Stimulated activated naive B cell treated with anti-CD40 and anti-IgM and Interleukin-4, amounts not matched to agents 10 μg/mL and 1 μg/mL and 100 μg/mL, for 72 hours (primary cell): ENCODE measurements at regions not wholly inside any gene's neighbourhood (a gene's known extent, or its start where the extent isn't known, plus 50 kb on each side); places are given as distances from the start of the nearest gene placed in this dataset.

Experiments used
- ATAC-seq, 2 donors: fragments of 150-1000 bp; cut with Tn5 transposase; replicated peaks; 2 replicates each; pipeline ENCODE4 v1.10.0; 2021; ENCODE audit warnings: moderate library complexity in 1 of 2
- DNase-seq: peaks from one replicate; pipeline ENCODE4 v3.0.0; 2021
- H3K27ac Mint-ChIP-seq: one replicate; pipeline ENCODE4 v1.8.0; 2022; ENCODE audit warnings: mild to moderate bottlenecking, mixed read lengths
- H3K27me3 Mint-ChIP-seq, 2 donors: one replicate each; pipeline ENCODE4 v1.8.0; 2022; ENCODE audit warnings: mixed read lengths in 2 of 2
- H3K36me3 Mint-ChIP-seq, 2 donors: one replicate each; pipeline ENCODE4 v1.8.0; 2022; ENCODE audit warnings: mixed read lengths in 2 of 2, mild to moderate bottlenecking in 1 of 2
- H3K4me1 Mint-ChIP-seq, 2 donors: one replicate each; pipeline ENCODE4 v1.8.0; 2022; ENCODE audit warnings: mixed read lengths in 2 of 2, mild to moderate bottlenecking in 1 of 2
- H3K4me3 Mint-ChIP-seq, 2 donors: one replicate each; pipeline ENCODE4 v1.8.0; 2022; ENCODE audit warnings: mild to moderate bottlenecking in 2 of 2, mixed read lengths in 2 of 2, moderate library complexity in 1 of 2
- H3K9me3 Mint-ChIP-seq, 2 donors: one replicate each; pipeline ENCODE4 v1.8.0; 2022; ENCODE audit warnings: mixed read lengths in 2 of 2, mild to moderate bottlenecking in 1 of 2

DNA sequence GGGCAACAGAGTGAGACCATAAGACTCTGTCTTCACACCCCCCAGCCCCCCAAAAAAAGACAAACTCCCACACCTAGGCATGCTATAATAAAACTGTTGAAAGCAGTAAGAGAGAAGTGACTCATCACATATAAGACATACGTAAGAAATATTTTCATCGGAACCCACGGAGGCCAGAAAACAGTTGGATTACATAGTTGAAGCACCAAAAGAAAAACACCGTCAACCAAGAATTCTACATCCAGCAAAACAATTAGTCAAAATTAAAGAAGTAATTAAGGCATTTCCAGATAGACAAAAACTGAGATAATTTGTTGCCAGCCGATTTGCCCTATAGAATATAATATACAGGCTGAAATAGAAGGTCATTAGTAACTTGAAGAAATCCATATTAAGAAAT lies 128.7 kb downstream of the VAPA start:
- no peak overlapping the region for H3K4me3 Mint-ChIP-seq
- H3K4me1 Mint-ChIP-seq, result no peaks in the 10 kb centered on the region
- no peak for ATAC-seq
- peaks cover 12 to 15% of the 10 kb centered on the region in 2 donors for H3K9me3 Mint-ChIP-seq
- H3K27ac Mint-ChIP-seq, result no peak overlapping the region
- peaks cover 0 to 4% of the 10 kb centered on the region in 2 donors for H3K27me3 Mint-ChIP-seq
- no peak for DNase-seq
- H3K36me3 Mint-ChIP-seq, result peaks cover 4 to 7% of the 10 kb centered on the region in 2 donors

- peaks cover 12 to 15% of the 10 kb centered on the region in 2 donors for H3K9me3 Mint-ChIP-seq
- peaks cover 0 to 4% of the 10 kb centered on the region in 2 donors for H3K27me3 Mint-ChIP-seq
- no peak overlapping the region for H3K4me3 Mint-ChIP-seq
- DNase-seq (no peak), ATAC-seq (no peak)
- H3K4me1 Mint-ChIP-seq, result no peaks in the 10 kb centered on the region
- H3K36me3 Mint-ChIP-seq, result peaks cover 4 to 7% of the 10 kb centered on the region in 2 donors
- H3K27ac Mint-ChIP-seq, result no peak overlapping the region
These were observed 130.2 kb downstream of the VAPA start for GRCh38 chr18:10044054-10044453.

- Mint-ChIP-seq H3K27me3 (peaks cover 0 to 4% of the 10 kb centered on the region in 2 donors), H3K4me1 (no peaks in the 10 kb centered on the region), H3K27ac (no peak overlapping the region), H3K9me3 (peaks cover 12 to 15% of the 10 kb centered on the region in 2 donors), H3K4me3 (no peak overlapping the region), H3K36me3 (peaks cover 4 to 7% of the 10 kb centered on the region in 2 donors)
- ATAC-seq, result no peak
- DNase-seq, result no peak
These were observed 131.6 kb downstream of the VAPA start for GRCh38 chr18:10045296-10045891.

DNA sequence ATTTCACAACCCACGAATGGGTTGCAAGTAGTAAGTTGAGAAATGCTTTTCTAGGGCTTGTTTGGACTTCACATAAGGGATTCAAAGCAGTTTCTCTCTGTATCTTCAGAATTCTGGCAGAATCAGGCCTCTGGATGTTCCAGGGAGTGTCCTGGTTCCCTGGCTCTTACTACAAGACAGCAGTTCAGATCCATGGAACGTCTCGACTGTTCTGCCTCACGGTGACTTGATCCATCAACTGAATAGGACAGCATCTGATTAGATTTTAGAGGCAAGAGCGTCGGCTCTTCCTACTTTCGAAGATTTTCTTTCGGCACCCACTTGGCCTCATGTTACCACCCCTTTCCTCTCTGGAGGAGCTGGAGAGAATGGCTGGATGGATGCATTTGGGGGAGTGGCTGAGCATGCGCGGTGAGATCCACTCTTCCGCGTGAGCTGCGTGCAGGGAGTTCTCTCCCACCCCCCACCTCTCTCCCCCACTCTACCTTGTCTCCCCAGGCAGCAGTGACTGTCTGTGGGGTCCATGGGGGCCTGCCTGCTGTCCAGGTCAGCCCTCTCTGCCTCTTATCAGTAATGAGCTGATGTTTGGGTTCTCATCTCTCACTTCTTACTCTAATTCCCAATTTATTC lies 132.5 kb downstream of the VAPA start:
- no peaks in the 10 kb centered on the region for H3K27me3 Mint-ChIP-seq

DNA sequence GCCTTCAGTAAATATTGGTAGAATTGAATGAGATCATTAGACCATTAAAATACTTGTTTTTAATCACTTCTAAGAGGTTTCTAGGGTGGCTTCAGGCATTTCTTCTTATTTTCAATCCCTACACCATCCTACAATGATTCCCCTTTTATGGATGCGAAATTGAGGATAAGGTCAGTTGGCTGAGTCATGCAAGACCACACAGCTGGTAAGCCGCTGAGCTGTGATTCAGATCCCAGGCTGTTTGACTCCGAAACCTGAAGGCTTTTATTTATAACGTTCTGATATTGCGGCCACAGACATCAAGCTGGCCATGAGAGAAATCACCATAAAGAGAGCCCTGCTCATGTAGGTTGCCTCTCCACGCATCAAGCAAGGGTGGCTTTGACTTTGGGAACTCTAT lies 133.4 kb downstream of the VAPA start:
- Mint-ChIP-seq H3K9me3 (peaks cover 5 to 9% of the 10 kb centered on the region in 2 donors), H3K4me1 (no peaks in the 10 kb centered on the region), H3K36me3 (peaks cover 0 to 3% of the 10 kb centered on the region in 2 donors), H3K27ac (no peak overlapping the region), H3K27me3 (no peaks in the 10 kb centered on the region), H3K4me3 (no peak overlapping the region)
- DNase-seq, result no peak
- ATAC-seq, result no peak

More for the DNA sequence above, 132.5 kb downstream of the VAPA start:
- Mint-ChIP-seq H3K4me3 (no peak overlapping the region), H3K9me3 (peaks cover 12 to 14% of the 10 kb centered on the region in 2 donors), H3K27ac (no peak overlapping the region), H3K36me3 (peaks cover 4 to 7% of the 10 kb centered on the region in 2 donors), H3K4me1 (no peaks in the 10 kb centered on the region)
- DNase-seq (no peak), ATAC-seq (no peak)

DNA sequence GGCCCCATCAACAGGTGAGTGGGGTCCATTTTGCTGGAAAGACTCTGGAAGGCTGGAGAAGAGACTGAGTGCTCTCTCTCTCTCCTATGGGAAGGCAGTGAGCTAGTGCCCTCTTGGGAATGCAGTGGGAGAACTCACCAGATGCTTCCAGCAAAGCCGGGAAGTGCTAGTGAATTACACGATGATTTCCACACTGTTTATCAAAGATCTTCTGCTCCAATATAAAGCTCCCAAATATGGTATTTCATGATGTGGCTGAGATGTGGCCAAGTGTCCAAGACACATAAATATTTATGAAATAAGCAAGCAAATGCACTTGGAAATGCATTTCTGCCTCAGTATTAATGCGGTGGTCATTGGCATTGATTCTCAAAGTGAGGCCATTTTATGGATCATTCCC lies 135.9 kb downstream of the VAPA start:
- Mint-ChIP-seq H3K4me1 (no peaks in the 10 kb centered on the region), H3K9me3 (no peaks in the 10 kb centered on the region), H3K36me3 (no peaks in the 10 kb centered on the region), H3K27ac (no peak overlapping the region), H3K27me3 (peaks cover 4 to 5% of the 10 kb centered on the region in 2 donors), H3K4me3 (no peak overlapping the region)
- ATAC-seq, result no peak
- no peak for DNase-seq

- Mint-ChIP-seq H3K27me3 (peaks cover 4 to 5% of the 10 kb centered on the region in 2 donors), H3K4me3 (no peak overlapping the region), H3K27ac (no peak overlapping the region), H3K4me1 (no peaks in the 10 kb centered on the region), H3K9me3 (no peaks in the 10 kb centered on the region), H3K36me3 (no peaks in the 10 kb centered on the region)
- ATAC-seq, result no peak
- no peak for DNase-seq
These were observed 137.1 kb downstream of the VAPA start for GRCh38 chr18:10050956-10051355.

DNA sequence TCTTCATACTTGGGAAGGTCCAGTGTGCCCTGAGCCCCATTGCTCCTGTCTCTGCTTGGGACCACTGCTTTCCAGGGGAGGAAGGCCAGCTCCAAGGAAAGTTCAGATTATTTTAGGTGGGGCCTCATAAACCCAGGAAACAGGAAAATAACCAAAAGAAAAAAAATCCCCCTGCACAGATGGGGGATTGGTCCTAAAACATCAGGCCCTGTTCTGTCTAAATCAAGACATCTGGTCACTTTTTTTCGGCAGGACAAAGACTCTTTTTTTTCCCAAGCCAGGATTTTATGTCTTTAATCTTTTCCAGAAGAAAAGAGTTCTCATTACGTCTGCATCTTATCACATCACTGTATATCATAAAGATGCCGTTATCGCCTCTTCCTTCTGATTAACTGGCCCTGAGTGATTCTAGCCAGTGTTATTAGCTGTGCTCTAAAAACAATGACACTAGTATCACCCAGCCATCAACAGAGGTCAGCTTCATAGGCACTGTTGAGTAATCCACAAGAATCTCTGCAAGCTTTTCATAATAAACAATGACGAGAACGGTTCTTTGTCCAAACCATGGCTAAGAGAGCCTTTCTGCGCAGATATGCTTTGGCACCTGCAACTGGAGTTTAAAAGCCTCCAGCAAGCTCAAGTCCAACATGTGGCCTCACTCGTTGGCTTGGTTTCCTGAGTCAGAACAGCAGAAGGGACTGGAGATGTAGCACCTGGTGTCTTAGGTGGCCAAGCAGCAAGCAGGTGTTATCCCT lies 138.2 kb downstream of the VAPA start:
- no peak overlapping the region for H3K4me3 Mint-ChIP-seq
- H3K9me3 Mint-ChIP-seq, result no peaks in the 10 kb centered on the region
- no peak overlapping the region for H3K27ac Mint-ChIP-seq
- H3K4me1 Mint-ChIP-seq, result peaks cover 4 to 6% of the 10 kb centered on the region in 2 donors
- H3K27me3 Mint-ChIP-seq, result peaks cover 4 to 5% of the 10 kb centered on the region in 2 donors
- no peak for DNase-seq
- H3K36me3 Mint-ChIP-seq, result no peaks in the 10 kb centered on the region
- no peak for ATAC-seq

- H3K9me3 Mint-ChIP-seq, result no peaks in the 10 kb centered on the region
- ATAC-seq (no peak), DNase-seq (no peak)
- peaks cover 12 to 14% of the 10 kb centered on the region in 2 donors for H3K4me1 Mint-ChIP-seq
- no peak overlapping the region for H3K27ac Mint-ChIP-seq
- H3K27me3 Mint-ChIP-seq, result peaks cover 4 to 5% of the 10 kb centered on the region in 2 donors
- H3K4me3 Mint-ChIP-seq, result no peak overlapping the region
- no peaks in the 10 kb centered on the region for H3K36me3 Mint-ChIP-seq
These were observed 139.1 kb downstream of the VAPA start for GRCh38 chr18:10052871-10053270.

- Mint-ChIP-seq H3K9me3 (no peaks in the 10 kb centered on the region), H3K4me3 (no peak overlapping the region), H3K4me1 (peaks cover 17 to 24% of the 10 kb centered on the region in 2 donors), H3K27me3 (peaks cover 4 to 5% of the 10 kb centered on the region in 2 donors), H3K36me3 (no peaks in the 10 kb centered on the region), H3K27ac (peak overlapping the region; percentile 71)
- DNase-seq, result no peak
- no peak for ATAC-seq
These were observed 140.0 kb downstream of the VAPA start for GRCh38 chr18:10053861-10054260.

DNA sequence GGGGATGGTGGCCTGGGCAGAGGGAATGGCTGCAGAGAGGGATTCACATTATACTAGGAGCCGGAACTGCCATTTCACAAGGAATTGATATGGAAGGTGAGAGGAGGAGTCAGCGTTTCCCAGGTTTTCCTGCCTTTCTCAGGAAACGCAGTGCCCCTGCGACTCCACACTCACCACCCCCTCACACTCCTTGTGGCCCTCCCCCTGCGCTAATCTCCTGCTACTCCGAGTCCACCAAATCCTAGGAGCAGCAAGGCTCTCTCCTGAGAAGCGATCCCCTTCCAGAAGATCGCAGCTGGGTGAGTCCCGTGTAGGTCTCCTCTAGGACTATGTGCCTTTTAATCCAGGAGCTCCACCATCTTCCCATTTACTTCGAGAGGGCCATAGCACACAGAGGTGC lies 140.6 kb downstream of the VAPA start:
- no peak overlapping the region for H3K4me3 Mint-ChIP-seq
- no peak overlapping the region for H3K27ac Mint-ChIP-seq
- no peak for DNase-seq
- peaks cover 17 to 26% of the 10 kb centered on the region in 2 donors for H3K4me1 Mint-ChIP-seq
- H3K36me3 Mint-ChIP-seq, result no peaks in the 10 kb centered on the region
- no peaks in the 10 kb centered on the region for H3K9me3 Mint-ChIP-seq
- peaks cover 4 to 6% of the 10 kb centered on the region in 2 donors for H3K27me3 Mint-ChIP-seq
- no peak for ATAC-seq

DNA sequence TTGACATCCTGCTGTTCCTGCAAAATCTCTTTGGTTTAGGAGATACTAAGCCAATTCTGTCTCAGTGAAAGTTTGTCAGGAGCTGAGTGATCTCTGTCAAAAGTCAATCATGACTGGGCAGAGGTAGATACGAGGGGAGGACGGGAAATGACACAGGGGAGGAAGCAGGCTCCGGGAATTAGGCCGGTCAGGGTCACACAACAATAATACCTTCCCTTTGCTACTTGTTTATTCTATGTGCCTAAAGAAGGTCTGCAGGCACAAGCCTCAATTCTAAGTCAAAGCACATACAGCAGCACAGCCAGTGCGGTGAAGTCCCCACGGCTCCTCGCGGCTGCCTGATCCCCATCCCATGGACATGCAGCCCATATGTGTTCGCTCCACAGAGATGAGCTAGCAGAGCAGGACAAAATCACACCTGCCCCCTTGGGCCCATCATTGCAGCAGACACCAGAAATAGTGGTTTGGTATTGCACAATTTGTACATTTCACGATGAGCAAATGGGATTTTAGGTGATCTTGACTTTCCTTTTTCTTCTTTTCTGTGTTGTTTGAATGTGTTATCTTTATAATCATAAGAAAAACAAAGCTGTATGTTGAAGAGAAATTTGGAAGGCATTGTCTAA lies 141.4 kb downstream of the VAPA start:
- Mint-ChIP-seq H3K36me3 (no peaks in the 10 kb centered on the region), H3K27ac (no peak overlapping the region), H3K4me1 (peaks cover 17 to 26% of the 10 kb centered on the region in 2 donors), H3K4me3 (no peak overlapping the region), H3K9me3 (no peaks in the 10 kb centered on the region), H3K27me3 (peaks cover 5 to 14% of the 10 kb centered on the region in 2 donors)
- no peak for DNase-seq
- no peak for ATAC-seq

- no peak overlapping the region for H3K27ac Mint-ChIP-seq
- no peak overlapping the region for H3K4me3 Mint-ChIP-seq
- DNase-seq (no peak), ATAC-seq (no peak)
- H3K27me3 Mint-ChIP-seq, result peaks cover 11 to 17% of the 10 kb centered on the region in 2 donors
- no peaks in the 10 kb centered on the region for H3K9me3 Mint-ChIP-seq
- H3K4me1 Mint-ChIP-seq, result peaks cover 17 to 26% of the 10 kb centered on the region in 2 donors
- H3K36me3 Mint-ChIP-seq, result no peaks in the 10 kb centered on the region
These were observed 142.7 kb downstream of the VAPA start for GRCh38 chr18:10056506-10056905.

- peak; percentile 73 to 77 for ATAC-seq
These were observed 143.6 kb downstream of the VAPA start for GRCh38 chr18:10057401-10057893.

More at GRCh38 chr18:10057401-10057893, 143.6 kb downstream of the VAPA start:
- Mint-ChIP-seq H3K36me3 (no peaks in the 10 kb centered on the region), H3K4me3 (no peak overlapping the region), H3K27ac (no peak overlapping the region), H3K27me3 (peaks cover 11 to 17% of the 10 kb centered on the region in 2 donors), H3K9me3 (no peaks in the 10 kb centered on the region), H3K4me1 (peaks cover 20 to 26% of the 10 kb centered on the region in 2 donors)
- no peak for DNase-seq
